ENCODE measurements at regions not wholly inside any gene's neighbourhood (a gene's known extent, or its start where the extent isn't known, plus 50 kb on each side); places are given as distances from the start of the nearest gene placed in this dataset.

DNA sequence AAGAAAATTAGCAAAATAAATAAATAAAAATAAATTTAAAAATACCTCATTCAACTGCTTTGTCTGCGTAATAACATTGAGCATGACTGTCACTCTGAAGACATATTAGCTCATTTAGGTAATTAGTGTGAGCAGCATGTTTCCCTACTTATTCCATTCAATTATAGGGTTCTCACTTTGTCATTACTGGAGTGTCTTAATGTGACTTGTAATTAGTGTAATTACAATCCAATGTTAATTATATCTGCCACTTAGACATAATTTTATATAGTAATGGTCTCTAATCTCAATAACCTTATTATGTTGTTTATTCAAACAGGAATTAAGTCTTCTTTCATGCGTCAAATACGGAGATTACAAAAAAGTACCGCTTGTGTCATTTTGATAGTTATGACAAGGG is 893.9 kb upstream of the ACVR2A start:
- Histone ChIP-seq H3K27me3 (no peaks in the 10 kb centered on the region), H3K9me3 (no peaks in the 10 kb centered on the region), H3K4me3 (no peak overlapping the region), H3K36me3 (no peaks in the 10 kb centered on the region), H3K27ac (no peak overlapping the region), H3K4me1 (no peaks in the 10 kb centered on the region)
- intact Hi-C loops (cut with DNase I; ENCODE audit: low total_unique reads), result no loop called here
- no peak for DNase-seq
- TF ChIP-seq, protein P1, sequence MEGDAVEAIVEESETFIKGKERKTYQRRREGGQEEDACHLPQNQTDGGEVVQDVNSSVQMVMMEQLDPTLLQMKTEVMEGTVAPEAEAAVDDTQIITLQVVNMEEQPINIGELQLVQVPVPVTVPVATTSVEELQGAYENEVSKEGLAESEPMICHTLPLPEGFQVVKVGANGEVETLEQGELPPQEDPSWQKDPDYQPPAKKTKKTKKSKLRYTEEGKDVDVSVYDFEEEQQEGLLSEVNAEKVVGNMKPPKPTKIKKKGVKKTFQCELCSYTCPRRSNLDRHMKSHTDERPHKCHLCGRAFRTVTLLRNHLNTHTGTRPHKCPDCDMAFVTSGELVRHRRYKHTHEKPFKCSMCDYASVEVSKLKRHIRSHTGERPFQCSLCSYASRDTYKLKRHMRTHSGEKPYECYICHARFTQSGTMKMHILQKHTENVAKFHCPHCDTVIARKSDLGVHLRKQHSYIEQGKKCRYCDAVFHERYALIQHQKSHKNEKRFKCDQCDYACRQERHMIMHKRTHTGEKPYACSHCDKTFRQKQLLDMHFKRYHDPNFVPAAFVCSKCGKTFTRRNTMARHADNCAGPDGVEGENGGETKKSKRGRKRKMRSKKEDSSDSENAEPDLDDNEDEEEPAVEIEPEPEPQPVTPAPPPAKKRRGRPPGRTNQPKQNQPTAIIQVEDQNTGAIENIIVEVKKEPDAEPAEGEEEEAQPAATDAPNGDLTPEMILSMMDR (IDR thresholded peaks at IDR 0.05), result no peak
- TF ChIP-seq POLR2A (IDR thresholded peaks at IDR 0.05), result no peak

- H3K4me1 ChIP-seq, result no peaks in the 10 kb centered on the region
- no peak for DNase-seq
- intact Hi-C loops (cut with DNase I; ENCODE audit: low total_unique reads), result no loop called here
Measured at GRCh38 chr2:146950361-146950760, 894.5 kb upstream of the ACVR2A start.

DNA sequence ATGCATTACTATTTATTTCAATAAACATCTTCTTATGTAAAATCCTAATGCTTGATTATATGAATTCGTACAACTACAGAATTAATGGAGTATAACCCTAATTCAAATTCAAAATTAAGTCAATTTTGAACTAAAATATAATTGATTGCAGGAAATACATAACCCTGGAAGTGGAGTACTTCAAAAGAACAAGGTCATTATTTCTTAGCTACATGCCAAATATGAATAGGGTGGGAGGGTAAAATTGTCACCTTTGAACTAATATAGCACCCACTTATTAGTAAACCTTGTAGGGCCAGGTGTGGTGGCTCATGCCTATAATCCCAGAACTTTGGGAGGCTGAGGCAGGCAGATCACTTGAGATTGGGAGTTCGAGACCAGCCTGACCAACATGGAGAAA is 895.4 kb upstream of the ACVR2A start:
- intact Hi-C loops (cut with DNase I; ENCODE audit: low total_unique reads), result no loop called here
- TF ChIP-seq, protein P1 (IDR thresholded peaks at IDR 0.05), result no peak
- no peak for TF ChIP-seq POLR2A (IDR thresholded peaks at IDR 0.05)
- Histone ChIP-seq H3K4me3 (no peak overlapping the region), H3K9me3 (no peaks in the 10 kb centered on the region), H3K36me3 (no peaks in the 10 kb centered on the region), H3K4me1 (no peaks in the 10 kb centered on the region), H3K27me3 (no peaks in the 10 kb centered on the region), H3K27ac (no peak overlapping the region)
- no peak for DNase-seq

More at GRCh38 chr2:146950361-146950760, 894.5 kb upstream of the ACVR2A start:
- Histone ChIP-seq H3K36me3 (no peaks in the 10 kb centered on the region), H3K4me3 (no peak overlapping the region), H3K9me3 (no peaks in the 10 kb centered on the region), H3K27ac (no peak overlapping the region), H3K27me3 (no peaks in the 10 kb centered on the region)
- TF ChIP-seq POLR2A (IDR thresholded peaks at IDR 0.05), result no peak
- TF ChIP-seq, protein P1 (IDR thresholded peaks at IDR 0.05), result no peak

GRCh38 chr2:146944601-146945000 is 900.2 kb upstream of the ACVR2A start:
- TF ChIP-seq, protein P1 (IDR thresholded peaks at IDR 0.05), result no peak
- TF ChIP-seq POLR2A (IDR thresholded peaks at IDR 0.05), result no peak
- DNase-seq, result no peak
- Histone ChIP-seq H3K27me3 (no peaks in the 10 kb centered on the region), H3K9me3 (no peaks in the 10 kb centered on the region), H3K27ac (no peak overlapping the region), H3K36me3 (no peaks in the 10 kb centered on the region), H3K4me3 (no peak overlapping the region), H3K4me1 (peaks cover 0 to 2% of the 10 kb centered on the region in 2 donors)
- intact Hi-C loops (cut with DNase I; ENCODE audit: low total_unique reads), result no loop called here

DNA sequence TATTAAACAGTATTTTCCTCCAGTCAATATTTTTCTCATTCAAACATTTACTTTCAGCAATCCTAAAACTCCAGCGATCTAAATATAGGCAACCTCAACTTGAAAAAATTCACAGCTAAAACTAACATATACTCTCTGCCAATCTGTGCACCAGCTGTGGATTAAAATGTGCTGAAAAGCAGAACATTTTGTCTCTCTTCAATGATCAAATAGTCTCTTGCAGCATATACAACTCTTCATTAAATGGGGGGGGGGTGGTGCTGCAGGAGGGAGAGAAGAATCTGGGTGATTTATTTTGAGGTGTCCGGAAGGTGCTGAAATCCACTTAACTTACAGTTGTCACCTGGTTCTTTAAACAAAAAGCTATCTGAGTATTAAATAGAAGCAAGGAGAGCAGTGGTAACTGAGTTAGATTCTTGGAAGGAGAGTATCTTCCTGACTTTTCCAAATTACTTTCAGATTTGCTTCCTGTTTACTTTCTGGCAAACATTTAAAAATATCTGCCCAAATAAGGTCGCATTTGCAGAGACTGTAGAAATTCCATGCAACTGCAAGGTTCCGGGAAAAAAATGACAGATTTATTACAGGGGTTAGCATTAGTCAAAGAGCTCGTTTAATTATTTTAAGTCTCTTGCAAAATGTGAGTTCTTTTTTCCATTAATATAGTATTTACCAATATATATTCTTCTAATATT is 904.7 kb upstream of the ACVR2A start:
- no peak overlapping the region for H3K4me3 ChIP-seq
- peaks cover 0 to 3% of the 10 kb centered on the region in 2 donors for H3K36me3 ChIP-seq
- no peak overlapping the region for H3K27ac ChIP-seq
- peaks cover 0 to 9% of the 10 kb centered on the region in 2 donors for H3K4me1 ChIP-seq
- no peaks in the 10 kb centered on the region for H3K27me3 ChIP-seq
- no peak for DNase-seq
- no peaks in the 10 kb centered on the region for H3K9me3 ChIP-seq
- intact Hi-C loops (cut with DNase I; ENCODE audit: low total_unique reads), result no loop called here
- TF ChIP-seq, protein P1 (IDR thresholded peaks at IDR 0.05), result no peak
- no peak for TF ChIP-seq POLR2A (IDR thresholded peaks at IDR 0.05)

Data from uterus (tissue), 3 donors.